Astrocyte (in vitro differentiated cells and primary cell): ENCODE measurements at regions not wholly inside any gene's neighbourhood (a gene's known extent, or its start where the extent isn't known, plus 50 kb on each side); places are given as distances from the start of the nearest gene placed in this dataset.

Experiments used
- CTCF ChIP-seq: IDR thresholded peaks from 2 replicates; pipeline ENCODE4 v1.5.1; 2011; ENCODE audit warnings: low read depth, mild to moderate bottlenecking, inconsistent platforms, low read length, moderate library complexity; ENCODE audit not compliant: insufficient read depth
- EZH2 ChIP-seq: IDR thresholded peaks from 2 replicates; pipeline ENCODE4 v1.6.1; 2012; ENCODE audit warnings: mild to moderate bottlenecking, low read length, inconsistent platforms; ENCODE audit not compliant: insufficient read depth

DNA sequence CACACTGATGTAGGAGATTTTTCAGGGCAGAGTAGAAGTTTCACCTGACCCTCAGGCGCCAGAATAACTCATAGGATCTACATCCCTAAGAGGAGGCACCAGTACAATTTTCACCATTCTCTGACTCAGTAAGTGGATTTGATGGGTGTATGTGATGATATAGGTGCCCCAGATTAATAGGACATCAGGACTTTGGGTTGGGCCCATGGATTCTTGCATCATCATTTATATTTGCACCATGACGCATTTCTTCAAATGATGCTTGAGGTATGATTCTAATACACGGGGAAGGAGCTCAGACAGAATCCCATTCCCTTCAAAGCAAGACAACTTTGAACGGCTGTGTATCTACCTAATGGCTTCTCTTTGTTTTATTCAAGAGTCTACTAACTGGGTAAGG, 173.2 kb downstream of the TMEM114 start:
- TF ChIP-seq CTCF (no peak), EZH2 (no peak)
